Central memory CD4-positive, alpha-beta T cell (primary cell): ENCODE measurements at regions not wholly inside any gene's neighbourhood (a gene's known extent, or its start where the extent isn't known, plus 50 kb on each side); places are given as distances from the start of the nearest gene placed in this dataset.
"Not testable (repeated sequence)": the region's sequence is repeated elsewhere in the genome, so short reads cannot be mapped to it uniquely, and the experiment has no call there.

ENCODE experiments used
- DNase-seq: peaks from one replicate; pipeline ENCODE4 v3.0.0; 2022

DNA sequence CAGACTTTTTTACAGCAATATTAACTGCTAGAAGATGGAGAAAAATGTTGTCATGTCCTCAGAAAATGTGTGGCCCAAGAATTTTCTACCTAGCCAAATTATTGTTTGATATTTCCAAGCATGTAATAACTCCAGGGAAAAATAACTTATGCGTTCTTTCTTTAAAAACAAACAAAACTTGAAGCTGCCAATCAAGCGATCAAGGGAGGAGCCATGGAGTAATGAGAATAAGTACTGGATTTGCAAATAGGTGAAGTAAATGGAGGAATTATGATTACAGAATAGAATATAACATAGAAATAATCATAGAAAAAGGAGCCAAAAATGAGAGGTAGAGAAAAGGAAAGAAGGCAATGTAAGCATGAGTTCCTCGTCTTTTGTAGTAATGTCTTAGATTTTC is 225.3 kb downstream of the DLEU7 start:
- no peak for DNase-seq

DNA sequence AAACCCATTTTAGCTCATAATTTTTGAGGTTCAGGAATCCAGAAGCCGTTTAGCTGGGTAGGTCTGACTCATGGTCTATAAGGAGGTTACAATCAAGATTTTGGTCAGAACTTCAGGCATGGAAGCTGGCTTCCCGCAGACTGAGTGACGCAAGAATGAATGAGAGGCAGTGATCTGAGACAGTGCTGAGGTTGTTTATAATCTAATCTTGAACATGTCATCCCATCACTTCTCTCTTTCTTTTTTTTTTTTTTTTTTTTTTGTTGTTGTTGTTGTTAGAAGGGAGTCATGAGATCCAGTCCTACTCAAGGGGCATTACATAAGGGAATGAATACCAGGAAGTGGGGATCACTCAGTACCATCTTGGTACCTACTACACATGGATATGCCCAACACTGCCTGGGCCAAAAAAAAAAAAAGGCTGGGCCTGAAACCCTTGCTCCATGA is 217.4 kb downstream of the DLEU7 start:
- DNase-seq: no peak

DNA sequence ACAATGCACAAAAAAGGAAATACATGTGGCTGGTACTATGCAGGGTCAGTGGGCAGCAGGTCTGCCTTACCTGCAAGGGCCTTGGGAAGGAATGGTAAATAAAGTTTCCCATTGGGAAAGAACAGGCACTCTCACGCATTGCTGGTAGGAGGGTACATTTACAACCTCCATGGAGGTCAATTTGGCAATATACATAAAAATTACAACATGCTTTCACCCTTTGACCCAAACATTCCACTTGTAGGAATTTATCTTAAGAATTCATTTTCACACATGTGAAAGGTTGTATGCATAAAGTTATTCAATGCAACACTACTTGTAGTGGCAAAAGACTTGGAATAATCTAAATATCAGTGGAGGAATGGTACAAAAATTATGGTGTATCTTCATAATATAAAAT is 216.4 kb downstream of the DLEU7 start:
- no peak for DNase-seq

DNA sequence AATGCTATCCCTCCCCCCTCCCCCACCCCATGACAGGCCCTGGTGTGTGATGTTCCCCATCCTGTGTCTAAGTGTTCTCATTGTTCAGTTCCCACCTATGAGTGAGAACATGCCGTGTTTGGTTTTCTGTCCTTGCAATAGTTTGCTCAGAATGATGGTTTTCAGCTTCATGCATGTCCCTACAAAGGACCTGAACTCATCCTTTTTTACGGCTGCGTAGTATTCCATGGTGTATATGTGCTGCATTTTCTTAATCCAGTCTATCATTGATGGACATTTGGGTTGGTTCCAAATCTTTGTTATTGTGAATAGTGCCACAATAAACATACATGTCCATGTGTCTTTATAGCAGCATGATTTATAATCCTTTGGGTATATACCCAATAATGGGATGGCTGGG is 215.0 kb downstream of the DLEU7 start:
- not testable (repeated sequence) for DNase-seq

DNA sequence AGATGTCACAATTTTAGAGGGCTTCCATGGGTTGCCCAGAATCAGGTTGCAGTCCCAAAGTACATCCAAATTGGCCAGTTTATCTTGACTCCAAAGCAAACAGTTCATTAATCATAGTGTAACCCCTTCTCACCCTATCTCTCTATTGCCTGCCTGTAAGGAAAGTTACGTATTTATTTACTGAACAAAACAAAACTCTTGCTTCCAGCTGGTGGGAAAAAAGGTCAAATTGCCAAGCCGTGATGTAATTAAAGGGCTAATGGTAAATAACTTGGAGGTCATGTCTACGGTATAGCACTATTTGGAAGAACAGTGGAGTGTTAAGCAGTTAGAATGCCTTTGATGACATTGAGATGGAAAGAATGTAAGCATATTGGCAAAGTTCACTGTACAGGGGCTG is 214.0 kb downstream of the DLEU7 start:
- no peak for DNase-seq

DNA sequence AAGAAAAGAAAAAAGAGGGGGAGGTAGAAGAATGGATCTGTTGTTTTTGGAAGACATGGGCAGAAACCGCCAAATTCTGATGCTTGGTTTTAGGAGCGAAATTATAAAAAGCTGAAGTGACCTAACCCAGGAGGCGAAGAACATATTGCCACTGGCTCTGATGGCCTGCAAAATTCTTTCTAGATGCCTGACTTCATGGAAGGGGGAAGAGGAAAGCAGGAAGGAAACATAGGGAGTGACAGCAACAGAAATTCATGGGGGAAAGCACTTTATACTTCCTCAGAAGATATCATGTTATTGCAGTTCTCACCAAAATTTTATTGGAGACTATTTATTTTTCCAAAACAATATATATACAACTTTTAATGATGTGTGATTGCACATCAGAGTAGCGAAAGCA is 213.5 kb downstream of the DLEU7 start:
- no peak for DNase-seq

DNA sequence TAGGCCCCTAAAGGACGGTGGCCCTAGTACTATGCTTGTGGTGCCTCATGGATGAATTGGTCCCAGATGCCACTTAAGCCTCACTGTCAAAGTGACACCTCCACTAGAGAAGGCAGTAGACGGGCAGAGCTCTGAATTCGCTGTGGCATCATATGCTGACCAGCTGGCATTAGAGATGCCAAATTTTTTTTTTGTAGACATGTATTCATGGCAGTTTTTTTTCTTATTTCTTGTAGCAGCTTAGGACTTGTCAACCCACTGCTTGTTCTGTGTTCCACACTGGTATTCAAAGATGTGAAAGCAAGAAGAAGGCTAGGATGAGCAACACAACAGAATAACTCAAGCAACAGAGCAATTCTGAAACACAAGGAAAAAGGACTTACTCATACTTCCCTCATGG is 212.5 kb downstream of the DLEU7 start:
- DNase-seq: no peak

DNA sequence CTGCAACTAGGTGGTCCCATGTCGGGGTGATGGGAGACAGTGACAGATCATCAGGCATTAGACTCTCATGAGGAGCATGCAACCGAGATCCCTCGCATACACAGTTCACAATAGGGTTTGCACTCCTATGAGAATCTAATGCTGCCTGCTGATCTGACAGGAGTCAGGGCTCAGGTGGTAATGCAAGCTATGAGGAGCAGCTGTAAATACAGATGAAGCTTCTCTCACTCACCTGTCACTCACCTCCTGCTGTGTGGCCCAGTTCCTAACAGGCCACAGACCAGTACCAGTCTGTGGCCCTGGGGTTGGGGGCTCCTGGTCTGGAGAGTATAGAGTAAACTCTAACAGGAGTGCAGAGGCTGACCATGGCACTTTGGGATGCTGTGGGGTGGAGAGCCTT is 209.2 kb downstream of the DLEU7 start:
- no peak for DNase-seq

DNA sequence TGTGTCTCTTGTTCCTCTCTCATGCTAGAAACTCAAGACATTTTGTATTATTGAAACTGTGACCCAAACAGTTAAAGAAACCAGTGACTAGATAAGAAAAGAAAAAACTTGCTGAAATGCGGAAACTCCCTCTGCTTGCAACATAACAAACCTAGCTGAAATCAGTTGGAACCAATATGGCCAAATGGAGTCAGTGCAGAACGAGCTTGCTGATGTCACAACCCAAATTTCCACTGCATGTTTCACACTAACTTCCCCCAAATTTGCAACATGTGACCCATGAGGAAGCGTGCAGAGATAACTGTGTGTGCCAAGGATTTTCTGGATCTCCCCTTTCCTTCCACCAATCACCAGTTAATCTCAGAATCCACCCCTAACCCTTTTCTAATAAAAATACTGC is 208.0 kb downstream of the DLEU7 start:
- no peak for DNase-seq

- no peak for DNase-seq
Measured at GRCh38 chr13:50636007-50636704, 207.3 kb downstream of the DLEU7 start.

GRCh38 chr13:50643060-50643459 is 200.4 kb downstream of the DLEU7 start:
- DNase-seq: no peak

- DNase-seq: no peak
Measured at GRCh38 chr13:50644081-50644871, 199.2 kb downstream of the DLEU7 start.

DNA sequence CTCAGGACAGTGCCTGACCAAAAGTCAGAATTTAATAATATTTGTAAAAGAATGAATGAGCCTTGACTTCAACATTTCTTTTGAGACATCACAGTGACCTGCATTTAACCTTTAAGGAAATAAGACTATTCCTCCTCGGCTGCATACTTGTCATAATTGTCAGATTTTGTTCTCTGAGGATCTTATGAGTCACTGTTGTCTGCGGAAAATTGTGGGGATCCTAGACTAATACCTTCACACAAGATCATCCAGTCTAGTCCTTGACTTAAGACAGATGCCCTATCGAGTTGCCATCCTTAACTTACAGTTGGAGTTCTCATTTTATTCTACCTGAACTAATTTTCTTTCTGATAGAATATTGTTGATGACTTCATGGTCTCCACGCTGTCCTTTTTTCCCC is 198.4 kb downstream of the DLEU7 start:
- DNase-seq: no peak

DNA sequence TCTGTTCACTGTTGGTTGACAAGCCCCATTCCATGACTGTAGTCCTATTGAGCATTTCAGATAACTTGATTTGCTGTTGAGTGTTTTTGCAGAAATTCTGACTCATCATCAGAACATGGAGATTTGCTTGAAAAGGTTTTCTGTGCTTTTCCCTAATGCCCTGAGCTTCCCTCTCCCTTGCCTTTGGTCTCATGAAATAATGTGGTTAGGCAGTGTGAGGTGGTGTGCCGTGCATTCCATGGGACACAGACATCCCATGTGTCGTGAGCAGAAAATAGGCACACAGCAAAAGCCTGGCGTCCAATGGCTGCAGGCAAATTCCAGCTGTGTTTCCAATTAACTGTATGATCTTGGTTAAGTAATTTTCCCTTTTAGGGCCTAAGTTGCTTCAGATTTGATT is 197.4 kb downstream of the DLEU7 start:
- DNase-seq: no peak

DNA sequence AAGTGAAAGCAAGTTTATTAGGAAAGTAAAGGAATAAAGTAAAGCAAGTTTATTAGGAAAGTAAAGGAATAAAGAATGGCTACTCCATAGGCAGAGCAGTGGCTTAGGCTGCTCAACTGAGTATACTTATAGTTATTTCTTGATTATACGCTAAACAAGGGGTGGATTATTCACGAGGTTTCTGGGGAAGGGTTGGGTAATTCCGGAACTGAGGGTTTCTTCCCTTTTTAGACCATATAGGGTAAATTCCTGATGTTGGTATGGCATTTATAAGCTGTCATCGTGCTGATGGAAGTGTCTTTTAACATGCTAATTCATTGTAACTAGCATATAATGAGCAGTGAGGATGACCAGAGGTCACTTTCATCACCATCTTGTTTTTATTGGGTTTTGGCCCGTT is 194.3 kb downstream of the DLEU7 start:
- no peak for DNase-seq

DNA sequence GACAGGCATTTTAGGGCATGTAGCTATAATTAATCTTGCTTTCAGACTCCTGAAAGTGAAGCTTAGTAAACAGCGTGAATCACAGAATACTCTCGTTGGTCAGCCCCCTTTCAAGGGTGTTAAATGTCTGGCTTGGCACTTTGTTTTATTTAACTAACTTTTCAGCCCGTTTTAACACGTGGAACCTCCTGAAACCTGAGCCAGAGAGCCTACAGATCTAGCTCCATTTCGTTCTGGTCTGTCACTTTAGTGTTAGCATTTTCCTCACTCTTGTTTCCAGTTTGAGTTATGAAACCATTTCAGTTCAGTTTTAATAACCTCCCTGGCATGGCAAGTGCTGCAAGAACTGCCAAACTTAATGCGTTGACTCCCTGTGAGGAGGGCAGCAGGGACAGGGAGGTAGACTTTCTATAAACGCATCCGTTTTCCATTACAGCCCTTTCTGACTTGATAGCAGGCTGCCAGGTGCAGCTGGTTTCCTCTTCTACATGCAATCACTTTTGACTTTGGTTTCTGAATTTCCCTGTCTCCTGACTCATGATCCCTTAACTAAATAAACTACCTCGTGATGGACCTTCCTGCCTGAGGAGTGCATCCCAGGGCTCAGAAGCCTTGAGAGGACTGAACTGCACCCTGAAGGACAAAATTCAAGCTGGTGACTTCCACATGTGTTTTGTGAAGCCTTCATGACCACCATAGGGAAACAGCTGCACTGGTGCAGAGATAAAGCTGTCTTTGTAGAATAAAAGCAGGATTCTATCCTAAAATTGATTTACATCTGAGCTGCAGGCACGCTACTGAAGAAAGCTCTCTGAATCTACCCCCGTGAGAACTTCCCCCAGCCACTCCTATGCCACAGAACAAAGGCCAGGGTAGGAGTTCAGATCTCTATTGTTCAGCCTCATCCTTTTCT is 192.6 kb downstream of the DLEU7 start:
- no peak for DNase-seq

DNA sequence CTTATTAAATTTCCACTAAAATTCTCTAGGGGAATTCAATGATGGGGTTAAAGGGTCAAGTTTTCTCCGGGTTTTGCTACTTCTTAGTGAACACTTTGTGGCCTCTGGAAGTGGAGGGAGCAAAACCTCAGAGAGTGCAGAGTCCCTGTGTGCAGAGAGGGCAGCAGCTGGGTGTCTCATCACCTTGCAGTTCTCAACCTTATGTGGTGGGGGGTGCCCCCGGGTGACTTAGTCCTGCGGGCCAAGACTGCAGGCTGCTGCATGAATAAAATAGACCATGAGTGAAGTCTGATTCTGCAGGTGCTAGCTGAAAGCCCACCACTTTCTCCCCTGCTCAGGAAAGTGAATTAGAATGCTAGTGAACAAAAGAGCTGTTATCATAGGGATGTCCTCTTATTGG is 191.6 kb downstream of the DLEU7 start:
- DNase-seq: no peak

DNA sequence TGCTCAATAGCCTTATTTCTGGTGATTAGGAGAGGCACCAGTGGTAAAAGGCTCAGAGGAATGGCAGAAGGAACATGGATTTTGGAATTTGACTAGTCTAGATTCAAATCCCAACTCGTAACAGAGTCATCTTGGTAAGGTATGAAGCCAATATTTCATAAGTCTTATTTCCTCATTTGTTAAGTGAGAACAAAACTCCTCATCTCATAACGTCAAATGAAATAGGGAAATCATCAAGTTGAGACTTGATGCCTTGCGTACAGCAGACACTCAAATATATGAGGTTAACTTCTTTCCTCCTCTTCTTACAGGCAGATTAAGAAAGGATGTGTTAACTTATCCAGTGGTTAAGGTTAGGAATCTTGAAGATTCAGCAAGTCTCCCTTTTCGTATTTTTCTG is 189.2 kb downstream of the DLEU7 start:
- no peak for DNase-seq

- not testable (repeated sequence) for DNase-seq
Measured at GRCh38 chr13:50661881-50662280, 181.6 kb downstream of the DLEU7 start.

- no peak for DNase-seq
Measured at GRCh38 chr13:50664951-50665350, 178.5 kb downstream of the DLEU7 start.

GRCh38 chr13:50668049-50668448 is 175.4 kb downstream of the DLEU7 start:
- DNase-seq: no peak

- DNase-seq: no peak
Measured at GRCh38 chr13:50668691-50669271, 174.7 kb downstream of the DLEU7 start.

DNA sequence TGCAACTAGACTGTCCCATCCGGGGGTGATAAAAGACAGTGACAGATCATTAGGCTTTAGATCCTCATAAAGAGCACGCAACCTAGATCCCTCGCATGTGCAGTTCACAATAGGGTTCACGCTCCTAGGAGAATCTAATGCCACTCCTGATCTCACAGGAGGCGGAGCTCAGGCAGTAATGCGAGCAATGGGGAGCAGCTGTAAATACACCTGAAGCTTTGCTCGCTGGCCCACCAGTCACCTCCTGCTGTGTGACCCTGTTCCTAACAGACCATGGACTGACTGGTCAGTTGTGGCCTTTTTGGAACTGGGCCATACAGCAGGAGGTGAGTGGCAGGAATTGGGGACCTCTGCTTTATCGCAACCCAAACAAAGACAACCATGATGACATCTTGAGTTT is 173.2 kb downstream of the DLEU7 start:
- DNase-seq: no peak
